ENCODE measurements at regions not wholly inside any gene's neighbourhood (a gene's known extent, or its start where the extent isn't known, plus 50 kb on each side); places are given as distances from the start of the nearest gene placed in this dataset.

GRCh38 chr12:25838007-25838406, 120.5 kb upstream of the RASSF8 start:
- Histone ChIP-seq H3K4me1 (ENCODE audit: insufficient read depth, low read length) (no peaks in the 10 kb centered on the region), H2BK5ac (ENCODE audit: insufficient read length, low read length) (no peak overlapping the region), H3K9ac (ENCODE audit: extremely low read depth, insufficient read length, low read length) (no peak overlapping the region), H3K23me2 (ENCODE audit: insufficient read length, low read depth, low read length, poor library complexity, severe bottlenecking) (no peaks in the 10 kb centered on the region), H3K4me2 (ENCODE audit: insufficient read depth, insufficient read length, low read length) (no peak overlapping the region), H3K4ac (ENCODE audit: low read depth, low read length) (no peak overlapping the region), H2BK15ac (ENCODE audit: low read depth, low read length) (no peak overlapping the region), H2BK12ac (ENCODE audit: insufficient read length, low read depth, low read length) (no peak overlapping the region), H3K56ac (ENCODE audit: insufficient read length, low read depth, low read length) (no peak overlapping the region), H4K8ac (replicated peaks; ENCODE audit: insufficient read length, low read depth, low read length) (no peak overlapping the region), H4K5ac (ENCODE audit: insufficient read length, low read depth, low read length) (no peak overlapping the region), H3K79me2 (ENCODE audit: insufficient read depth, low read length) (no peaks in the 10 kb centered on the region), H2AFZ (ENCODE audit: low read length) (no peak overlapping the region), H3K9me3 (ENCODE audit: control insufficient read depth, low read depth, low read length) (no peaks in the 10 kb centered on the region), H2BK120ac (ENCODE audit: low read depth, low read length, poor library complexity, severe bottlenecking) (no peak overlapping the region), H3K14ac (ENCODE audit: insufficient read depth, low read length) (no peak overlapping the region), H3T11ph (ENCODE audit: low read length) (no peak overlapping the region), H3K18ac (ENCODE audit: insufficient read length, low read depth, low read length) (no peak overlapping the region), H3K27me3 (ENCODE audit: insufficient read depth, low read length) (no peaks in the 10 kb centered on the region), H4K91ac (ENCODE audit: insufficient read length, low read depth, low read length) (no peak overlapping the region), H2AK5ac (ENCODE audit: insufficient read length, low read length) (no peak overlapping the region), H3K79me1 (ENCODE audit: insufficient read depth, low read depth, low read length, poor library complexity, severe bottlenecking) (no peaks in the 10 kb centered on the region), H3K27ac (ENCODE audit: insufficient read length, low read depth, low read length) (no peak overlapping the region), H2BK20ac (ENCODE audit: low read depth, low read length, poor library complexity, severe bottlenecking) (no peak overlapping the region), H4K20me1 (ENCODE audit: control insufficient read depth, insufficient read depth, insufficient read length) (no peaks in the 10 kb centered on the region), H3K23ac (ENCODE audit: insufficient read length, low read depth, low read length) (no peak overlapping the region)
- Mint-ChIP-seq H3K4me3 (no peak overlapping the region), H3K4me1 (peaks cover 2 to 10% of the 10 kb centered on the region in 2 experiments; a peak in 3 of 4 replicates), H3K27ac (no peak overlapping the region), H3K9me3 (no peaks in the 10 kb centered on the region; a peak in 1 of 5 replicates), H3K36me3 (ENCODE audit: insufficient read depth in 1 of 3, low read depth in 3 of 3) (no peaks in the 10 kb centered on the region), H3K27me3 (ENCODE audit: low read depth) (no peaks in the 10 kb centered on the region)
- WGBS (ENCODE audit: extremely low coverage, insufficient read length, low lambda C conversion rate) = no CpG with 5 or more reads among the region's 3 CpGs
- TF ChIP-seq CTCF (conservative IDR thresholded peaks at IDR 0.05) = no peak
- no peak for DNase-seq
